GM12878 (cell line): ENCODE measurements at regions not wholly inside any gene's neighbourhood (a gene's known extent, or its start where the extent isn't known, plus 50 kb on each side); places are given as distances from the start of the nearest gene placed in this dataset.

Source experiments
- ATAC-seq: fragments of 200-7000 bp; cut with Tn5 transposase; 3 replicates; pipeline ENCODE4 v1.9.1; 2020; ENCODE audit warnings: mild to moderate bottlenecking, moderate library complexity
- BruUV-seq: library from RNA; stranded (reverse); fragments of 400-500 nt; replicated peaks from 2 replicates; lab custom pipeline; 2021; lab: Mats Ljungman, UMichigan
- CTCF ChIA-PET: fragments of 300-600 bp; sonication (Branson Sonifier 250); formaldehyde crosslinking; extraction: SDS; loops from one replicate; lab custom pipeline; 2021; ENCODE audit warnings: inconsistent platforms; lab: Yijun Ruan, JAX
- POLR2A ChIA-PET: fragments of 350-600 bp; formaldehyde crosslinking; extraction: SDS; loops from one replicate; lab custom pipeline; 2021; ENCODE audit warnings: inconsistent platforms; lab: Charles Lee
- RAD21 ChIA-PET: fragments of 300-600 bp; sonication (Branson Sonifier 250); formaldehyde crosslinking; loops from one replicate; lab custom pipeline; 2023; ENCODE audit warnings: antibody characterized with exemption; ENCODE audit not compliant: unreplicated experiment; lab: Charles Lee
- SMC1A ChIA-PET: fragments of 300-600 bp; sonication (Branson Sonifier 250); formaldehyde crosslinking; loops from one replicate; lab custom pipeline; 2023; ENCODE audit not compliant: unreplicated experiment, uncharacterized antibody; lab: Charles Lee
- DNase-seq: peaks from one replicate; pipeline ENCODE4 v3.0.0-alpha.2; 2011; ENCODE audit warnings: low read depth, low spot score
- FAIRE-seq: peaks from 3 replicates; lab custom pipeline; 2011; peaks lifted over from hg19 to GRCh38; lab: Jason Lieb, UNC
- H2AFZ ChIP-seq: 2 replicates; pipeline ENCODE4 v1.6.0; 2011; ENCODE audit warnings: low read depth, low read length, control low read depth; ENCODE audit not compliant: control insufficient read depth
- H3K27ac ChIP-seq: 2 replicates; pipeline ENCODE4 v1.5.1; 2011; ENCODE audit warnings: control low read depth; ENCODE audit not compliant: control insufficient read depth, insufficient read depth
- H3K27me3 ChIP-seq, 2 experiments: replicated peaks in 1 of 2; 2 replicates each; pipeline versions ENCODE4 v1.6.0 to v1.6.1; 2011; ENCODE audit warnings: low read length in 1 of 2; ENCODE audit not compliant: control insufficient read depth in 2 of 2, insufficient read depth in 2 of 2
- H3K36me3 ChIP-seq, 2 experiments: 2 replicates each; pipeline ENCODE4 v1.5.1; 2011; ENCODE audit warnings: low read length in 1 of 2; ENCODE audit not compliant: control insufficient read depth in 2 of 2, insufficient read depth in 2 of 2
- H3K4me1 ChIP-seq: 2 replicates; pipeline ENCODE4 v1.6.1; 2011; ENCODE audit warnings: mild to moderate bottlenecking, low read length, moderate library complexity, mixed read lengths; ENCODE audit not compliant: control insufficient read depth, insufficient read depth
- H3K4me2 ChIP-seq: 2 replicates; pipeline ENCODE4 v1.6.0; 2011; ENCODE audit warnings: control low read depth; ENCODE audit not compliant: control insufficient read depth, insufficient read depth
- H3K4me3 ChIP-seq: fragments of 200-600 bp; sonication (generic); 2 replicates; pipeline ENCODE4 v1.5.1; 2016
- H3K79me2 ChIP-seq: 2 replicates; pipeline ENCODE4 v1.6.0; 2011; ENCODE audit warnings: low read length; ENCODE audit not compliant: control insufficient read depth, insufficient read depth
- H3K9ac ChIP-seq: 2 replicates; pipeline ENCODE4 v1.8.0; 2011; ENCODE audit warnings: low read length, control low read depth, mixed read lengths; ENCODE audit not compliant: control insufficient read depth, insufficient read depth
- H3K9me3 ChIP-seq: replicated peaks from 3 replicates; pipeline ENCODE4 v1.5.1; 2011; ENCODE audit warnings: mild to moderate bottlenecking, low read length; ENCODE audit not compliant: control insufficient read depth, insufficient read depth
- H4K20me1 ChIP-seq: 2 replicates; pipeline ENCODE4 v1.6.0; 2011; ENCODE audit not compliant: control insufficient read depth, insufficient read depth
- BCL11A ChIP-seq: IDR thresholded peaks from 2 replicates; pipeline ENCODE4 v1.6.1; 2011; ENCODE audit warnings: low read depth, low read length
- BMI1 ChIP-seq: fragments of 450-650 bp; IDR thresholded peaks from 2 replicates; pipeline ENCODE4 v1.6.1; 2016; ENCODE audit warnings: mild to moderate bottlenecking, moderate library complexity, borderline replicate concordance
- IKZF1 ChIP-seq: fragments of 450-650 bp; conservative IDR thresholded peaks from 2 replicates; pipeline ENCODE4 v1.6.1; 2017; ENCODE audit warnings: antibody characterized with exemption, mild to moderate bottlenecking
- IKZF2 ChIP-seq, 2 experiments: fragments of 450-650 bp; IDR thresholded peaks; 2 replicates each; pipeline ENCODE4 v1.6.1; 2017; ENCODE audit warnings: mild to moderate bottlenecking in 2 of 2, moderate library complexity in 2 of 2
- MAX ChIP-seq: IDR thresholded peaks from 2 replicates; pipeline ENCODE4 v1.6.1; 2012; ENCODE audit warnings: low read depth, low read length, improper control_type of control experiment
- MTA2 ChIP-seq: fragments of 450-650 bp; IDR thresholded peaks from 2 replicates; pipeline ENCODE4 v1.6.1; 2016; ENCODE audit warnings: low read depth, mild to moderate bottlenecking, moderate library complexity
- MXI1 ChIP-seq: fragments of 150-350 bp; IDR thresholded peaks from 2 replicates; pipeline ENCODE4 v1.6.1; 2011; ENCODE audit warnings: low read depth, mild to moderate bottlenecking, inconsistent platforms, low read length, improper control_type of control experiment
- NR2F1 ChIP-seq: fragments of 450-650 bp; conservative IDR thresholded peaks from 2 replicates; pipeline ENCODE4 v1.6.1; 2017; ENCODE audit warnings: mild to moderate bottlenecking
- RELB ChIP-seq: fragments of 450-650 bp; IDR thresholded peaks from 2 replicates; pipeline ENCODE4 v1.6.1; 2017; ENCODE audit warnings: low read depth, mild to moderate bottlenecking, moderate library complexity
- in situ Hi-C: fragments of 300-500 bp; cut with MboI; formaldehyde crosslinking; loops from 9 replicates; pipeline ENCODE4 v1.14.3; 2018; ENCODE audit warnings: mixed read lengths
- intact Hi-C: fragments of 100-400 bp; cut with micrococcal nuclease; formaldehyde crosslinking; loops from one replicate; pipeline ENCODE4 v1.14.2; 2022; ENCODE audit not compliant: unreplicated experiment

- Histone ChIP-seq H3K79me2 (no peaks in the 10 kb centered on the region), H3K36me3 (no peaks in the 10 kb centered on the region), H3K4me3 (no peak overlapping the region), H3K4me2 (no peak overlapping the region), H4K20me1 (no peaks in the 10 kb centered on the region), H2AFZ (no peak overlapping the region), H3K27ac (no peak overlapping the region), H3K4me1 (peaks cover 14% of the 10 kb centered on the region), H3K9ac (no peak overlapping the region), H3K27me3 (no peaks in the 10 kb centered on the region), H3K9me3 (no peaks in the 10 kb centered on the region)
- FAIRE-seq (no peak), DNase-seq (no peak), ATAC-seq (peak; percentile 24)
- no TSS peak for BruUV-seq
- POLR2A ChIA-PET, result interaction anchor here (0.7 to 2.3 kb wide), 5 partner anchors 10 to 42 kb away, joined by 3 to 7 read pairs (median 4); no protein-coding TSS in a partner anchor
- CTCF ChIA-PET, result interaction anchor here (1.0 to 4.0 kb wide), 9 partner anchors 15 to 288 kb away, joined by 3 to 20 read pairs (median 4); partner anchors contain the start of gene ABT1
- intact Hi-C loops (no loop called here), in situ Hi-C loops (no loop called here)
- TF ChIP-seq RELB (peak; percentile 57; the same call in 1 of the 2 replicates), MTA2 (peak; percentile 80), NR2F1 (0 out of 2 replicates have a peak, but pooled peaks have one; percentile 22), MAX (no peak), MXI1 (no peak), BCL11A (peak; percentile 27; the same call in 1 of the 2 replicates), BMI1 (no peak), IKZF1 (peak; percentile 75), IKZF2 (IDR thresholded peaks at IDR 0.05) (peak; percentile 73 to 81)
- SMC1A ChIA-PET, result interaction anchor here (0.6 to 3.5 kb wide), 9 partner anchors 13 to 261 kb away, joined by 3 to 22 read pairs (median 4); a partner anchor contains a TSS
- RAD21 ChIA-PET, result interaction anchor here (1.0 to 1.5 kb wide), 7 partner anchors 17 to 262 kb away, joined by 3 to 6 read pairs (median 4); a partner anchor contains a TSS
These were observed 57.1 kb upstream of the BTN3A2 start for GRCh38 chr6:26307850-26308249.
